HEK293T (cell line): ENCODE measurements at regions not wholly inside any gene's neighbourhood (a gene's known extent, or its start where the extent isn't known, plus 50 kb on each side); places are given as distances from the start of the nearest gene placed in this dataset.

Source experiments
- CTCF ChIA-PET: fragments of 350-600 bp; formaldehyde crosslinking; extraction: SDS; loops from one replicate; lab custom pipeline; 2021; ENCODE audit warnings: antibody characterized with exemption, inconsistent platforms; lab: Yijun Ruan, JAX
- POLR2A ChIA-PET: fragments of 350-600 bp; formaldehyde crosslinking; extraction: SDS; loops from one replicate; lab custom pipeline; 2020; ENCODE audit warnings: antibody characterized with exemption, inconsistent platforms; lab: Yijun Ruan, JAX
- DNase-seq: peaks from one replicate; pipeline ENCODE4 v3.0.0; 2012; ENCODE audit warnings: mixed read lengths; ENCODE audit errors: extremely low spot score
- ARNT ChIP-seq: fragments of 450-650 bp; IDR thresholded peaks from 2 replicates; pipeline ENCODE4 v1.6.1; 2017; ENCODE audit warnings: mild to moderate bottlenecking
- BHLHE40 ChIP-seq: fragments of 450-650 bp; IDR thresholded peaks from 2 replicates; pipeline ENCODE4 v1.6.1; 2016; ENCODE audit warnings: mild to moderate bottlenecking, moderate library complexity, borderline replicate concordance
- CTBP1 ChIP-seq: fragments of 450-650 bp; IDR thresholded peaks from 2 replicates; pipeline ENCODE4 v1.6.1; 2016; ENCODE audit warnings: borderline replicate concordance
- ELF4 ChIP-seq: fragments of 450-650 bp; IDR thresholded peaks from 2 replicates; pipeline ENCODE4 v1.6.1; 2017; ENCODE audit warnings: antibody characterized with exemption
- FOXA1 ChIP-seq: fragments of 450-650 bp; IDR thresholded peaks from 2 replicates; pipeline ENCODE4 v1.6.1; 2016; ENCODE audit warnings: mild to moderate bottlenecking
- FOXK2 ChIP-seq: fragments of 450-650 bp; IDR thresholded peaks from 2 replicates; pipeline ENCODE4 v1.6.1; 2016; ENCODE audit warnings: mild to moderate bottlenecking
- FOXM1 ChIP-seq: fragments of 450-650 bp; IDR thresholded peaks from 2 replicates; pipeline ENCODE4 v1.6.1; 2017; ENCODE audit warnings: mild to moderate bottlenecking, borderline replicate concordance
- HDGF ChIP-seq: fragments of 450-650 bp; IDR thresholded peaks from 2 replicates; pipeline ENCODE4 v1.6.1; 2017; ENCODE audit warnings: antibody characterized with exemption, borderline replicate concordance
- L3MBTL2 ChIP-seq: fragments of 450-650 bp; conservative IDR thresholded peaks from 2 replicates; pipeline ENCODE4 v1.6.1; 2016; ENCODE audit warnings: mild to moderate bottlenecking
- LEF1 ChIP-seq: fragments of 450-650 bp; IDR thresholded peaks from 2 replicates; pipeline ENCODE4 v1.6.1; 2017; ENCODE audit warnings: mild to moderate bottlenecking, borderline replicate concordance
- NFRKB ChIP-seq: fragments of 450-650 bp; IDR thresholded peaks from 2 replicates; pipeline ENCODE4 v1.6.1; 2016; ENCODE audit warnings: mild to moderate bottlenecking, moderate library complexity
- PKNOX1 ChIP-seq: fragments of 450-650 bp; IDR thresholded peaks from 2 replicates; pipeline ENCODE4 v1.6.1; 2016
- SP1 ChIP-seq: fragments of 450-650 bp; IDR thresholded peaks from 2 replicates; pipeline ENCODE4 v1.6.1; 2017
- SUZ12 ChIP-seq: fragments of 450-650 bp; IDR thresholded peaks from 2 replicates; pipeline ENCODE4 v1.6.1; 2016; ENCODE audit warnings: mild to moderate bottlenecking
- TARDBP ChIP-seq: fragments of 450-650 bp; IDR thresholded peaks from 2 replicates; pipeline ENCODE4 v1.6.1; 2016
- ZNF384 ChIP-seq: fragments of 450-650 bp; IDR thresholded peaks from 2 replicates; pipeline ENCODE4 v1.6.1; 2016

- ChIA-PET POLR2A (no interaction called here), CTCF (interaction anchor here (0.7 kb wide), 1 partner anchor 33 kb away, joined by 3 read pairs; no protein-coding TSS in a partner anchor)
- DNase-seq, result no peak
- TF ChIP-seq HDGF (no peak), SP1 (no peak), SUZ12 (no peak), TARDBP (no peak), ARNT (no peak), BHLHE40 (no peak)
Measured at GRCh38 chr11:23502389-23502788, 642.1 kb upstream of the CCDC179 start.

- no peak for DNase-seq
- ChIA-PET POLR2A (no interaction called here), CTCF (no interaction called here)
- no peak for TF ChIP-seq FOXM1
- TF ChIP-seq ZNF384, result no peak
- no peak for TF ChIP-seq CTBP1
- no peak for TF ChIP-seq BHLHE40
- no peak for TF ChIP-seq HDGF
- TF ChIP-seq PKNOX1, result no peak
- TF ChIP-seq NFRKB, result no peak
Measured at GRCh38 chr11:23502826-23503225, 642.6 kb upstream of the CCDC179 start.

- DNase-seq, result no peak
- POLR2A ChIA-PET, result interaction anchor here (0.7 kb wide), 1 partner anchor 1206 kb away, joined by 3 read pairs; no protein-coding TSS in a partner anchor
- CTCF ChIA-PET, result no interaction called here
- TF ChIP-seq L3MBTL2, result no peak
- no peak for TF ChIP-seq FOXK2
- no peak for TF ChIP-seq SUZ12
- TF ChIP-seq LEF1, result no peak
- no peak for TF ChIP-seq CTBP1
- TF ChIP-seq NFRKB, result no peak
- TF ChIP-seq SP1, result no peak
- TF ChIP-seq FOXA1, result no peak
- no peak for TF ChIP-seq ZNF384
- no peak for TF ChIP-seq ELF4
- TF ChIP-seq TARDBP, result no peak
- no peak for TF ChIP-seq PKNOX1
- no peak for TF ChIP-seq BHLHE40
- no peak for TF ChIP-seq ARNT
- no peak for TF ChIP-seq HDGF
- no peak for TF ChIP-seq FOXM1
Measured at GRCh38 chr11:23509023-23509422, 648.7 kb upstream of the CCDC179 start.

- no peak for DNase-seq
- TF ChIP-seq BHLHE40, result no peak
- no peak for TF ChIP-seq CTBP1
- TF ChIP-seq FOXA1, result no peak
- no peak for TF ChIP-seq NFRKB
- TF ChIP-seq TARDBP, result no peak
- no peak for TF ChIP-seq LEF1
- POLR2A ChIA-PET, result no interaction called here
- CTCF ChIA-PET, result no interaction called here
Measured at GRCh38 chr11:23509821-23510220, 649.5 kb upstream of the CCDC179 start.

- TF ChIP-seq ARNT (no peak), ZNF384 (no peak), SUZ12 (no peak), ELF4 (no peak), BHLHE40 (no peak), TARDBP (no peak), L3MBTL2 (no peak), HDGF (no peak), FOXA1 (no peak), PKNOX1 (no peak), LEF1 (no peak), CTBP1 (no peak), FOXK2 (no peak), SP1 (no peak), NFRKB (no peak), FOXM1 (no peak)
- CTCF ChIA-PET, result no interaction called here
- DNase-seq, result no peak
- POLR2A ChIA-PET, result no interaction called here
Measured at GRCh38 chr11:23519194-23519593, 658.9 kb upstream of the CCDC179 start.

GRCh38 chr11:23520226-23520960, 660.1 kb upstream of the CCDC179 start:
- POLR2A ChIA-PET, result no interaction called here
- CTCF ChIA-PET, result no interaction called here
- TF ChIP-seq FOXM1 (no peak), LEF1 (no peak), SP1 (no peak), FOXA1 (no peak)

More at GRCh38 chr11:23520226-23520960, 660.1 kb upstream of the CCDC179 start:
- no peak for DNase-seq
